Fibroblast of the conjunctiva (primary cell): ENCODE measurements at regions not wholly inside any gene's neighbourhood (a gene's known extent, or its start where the extent isn't known, plus 50 kb on each side); places are given as distances from the start of the nearest gene placed in this dataset.

Source experiments
- DNase-seq: peaks from one replicate; pipeline ENCODE4 v3.0.0-alpha.2; 2010; ENCODE audit warnings: low read depth

DNA sequence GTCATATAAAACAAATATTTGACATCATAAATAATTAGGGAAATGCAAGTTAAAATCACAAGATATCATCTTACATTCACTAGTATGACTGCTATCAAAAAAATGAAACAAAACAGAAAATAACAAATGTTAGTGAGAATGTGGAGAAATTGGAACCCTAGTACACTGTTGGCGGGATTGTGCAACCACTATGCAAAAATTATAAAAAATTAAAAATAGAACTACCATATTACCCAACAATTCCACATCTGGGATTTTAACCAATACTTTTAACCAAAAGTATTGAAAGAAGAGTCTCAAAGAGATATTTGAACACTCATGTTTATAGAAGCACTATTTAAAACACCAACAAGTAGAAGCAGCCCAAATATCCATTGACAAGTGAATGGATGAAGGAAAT lies 797.2 kb upstream of the ADAMTS5 start:
- DNase-seq, result no peak

GRCh38 chr21:27761623-27762022 lies 794.7 kb upstream of the ADAMTS5 start:
- DNase-seq, result no peak

DNA sequence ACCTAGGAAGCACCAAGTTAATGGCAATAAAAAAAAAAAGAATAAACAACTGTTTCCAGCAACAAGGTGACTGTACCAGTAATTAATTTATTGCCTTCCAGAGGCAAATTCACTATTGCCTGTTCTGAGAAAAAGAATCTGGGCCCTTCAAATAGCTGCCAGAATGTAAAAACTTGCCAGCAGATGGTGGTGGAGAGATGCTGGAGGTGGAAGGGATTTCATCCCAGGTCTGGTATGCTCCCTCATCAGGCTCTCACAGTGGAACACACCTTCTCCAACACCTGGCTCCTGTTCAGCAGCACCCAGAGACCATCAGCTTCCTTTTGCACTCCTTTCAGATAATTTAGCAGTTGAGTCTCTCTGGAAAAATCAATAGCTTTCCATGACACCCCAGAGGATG lies 792.9 kb upstream of the ADAMTS5 start:
- no peak for DNase-seq

DNA sequence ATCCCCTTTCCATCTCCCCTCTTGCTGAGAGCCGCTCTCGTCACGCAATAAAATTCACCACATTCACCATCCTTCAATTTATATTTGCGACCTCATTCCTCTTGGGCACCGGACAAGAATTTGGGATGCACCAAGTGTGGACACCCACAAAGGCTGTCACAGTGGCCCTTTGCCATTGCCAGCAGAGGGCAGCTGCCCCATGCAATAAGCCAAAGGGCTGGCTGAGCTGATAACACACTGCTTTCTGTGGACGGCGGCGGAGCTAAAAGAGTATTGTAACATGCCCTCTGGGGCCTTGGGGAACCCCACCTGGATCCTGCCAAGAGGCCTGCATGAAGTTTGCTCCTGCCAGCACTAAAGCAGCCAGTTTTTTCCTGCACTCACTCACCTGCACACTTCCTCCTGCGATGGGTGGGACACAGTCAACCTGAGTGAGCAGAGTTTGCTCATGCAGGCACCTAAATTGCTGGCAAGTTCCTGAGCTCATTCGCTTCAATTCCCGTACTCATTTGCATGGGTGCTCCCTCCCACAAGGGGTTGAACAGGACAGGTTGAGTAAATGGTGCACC lies 792.3 kb upstream of the ADAMTS5 start:
- no peak for DNase-seq

GRCh38 chr21:27756191-27756590 lies 789.3 kb upstream of the ADAMTS5 start:
- no peak for DNase-seq

GRCh38 chr21:27743971-27744564 lies 777.2 kb upstream of the ADAMTS5 start:
- DNase-seq, result no peak

GRCh38 chr21:27741736-27742135 lies 774.8 kb upstream of the ADAMTS5 start:
- peak; percentile 64 for DNase-seq

GRCh38 chr21:27740084-27740483 lies 773.2 kb upstream of the ADAMTS5 start:
- no peak for DNase-seq

GRCh38 chr21:27739187-27739586 lies 772.3 kb upstream of the ADAMTS5 start:
- no peak for DNase-seq

GRCh38 chr21:27735699-27736098 lies 768.8 kb upstream of the ADAMTS5 start:
- no peak for DNase-seq

- DNase-seq, result peak; percentile 49
These were observed 767.3 kb upstream of the ADAMTS5 start for GRCh38 chr21:27734146-27734545.

GRCh38 chr21:27725916-27726315 lies 759.0 kb upstream of the ADAMTS5 start:
- no peak for DNase-seq

DNA sequence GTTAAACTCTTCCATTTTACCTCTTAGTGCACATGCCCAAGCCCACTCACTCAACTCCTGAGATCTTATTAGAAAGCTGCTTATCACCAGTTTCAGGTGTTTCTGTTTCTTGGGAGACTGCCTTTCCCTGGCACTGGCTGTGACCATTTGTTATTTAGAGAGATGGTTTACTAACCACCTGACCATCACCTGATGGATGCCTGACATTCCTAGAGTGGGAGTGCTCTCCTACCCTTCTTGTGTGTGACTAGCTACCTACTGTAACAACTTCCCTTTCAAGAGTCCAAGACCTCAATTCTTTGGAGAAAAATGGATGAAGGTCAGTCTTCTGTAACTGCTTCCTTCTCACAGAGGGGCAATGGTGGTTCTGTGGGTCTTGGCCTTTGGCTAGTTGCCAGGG lies 755.2 kb upstream of the ADAMTS5 start:
- no peak for DNase-seq

GRCh38 chr21:27721675-27722074 lies 754.8 kb upstream of the ADAMTS5 start:
- no peak for DNase-seq

- DNase-seq, result no peak
These were observed 752.3 kb upstream of the ADAMTS5 start for GRCh38 chr21:27719226-27719625.

- no peak for DNase-seq
These were observed 748.2 kb upstream of the ADAMTS5 start for GRCh38 chr21:27715131-27715530.

- DNase-seq, result no peak
These were observed 746.5 kb upstream of the ADAMTS5 start for GRCh38 chr21:27713154-27714109.

- no peak for DNase-seq
These were observed 737.8 kb upstream of the ADAMTS5 start for GRCh38 chr21:27704567-27705166.

DNA sequence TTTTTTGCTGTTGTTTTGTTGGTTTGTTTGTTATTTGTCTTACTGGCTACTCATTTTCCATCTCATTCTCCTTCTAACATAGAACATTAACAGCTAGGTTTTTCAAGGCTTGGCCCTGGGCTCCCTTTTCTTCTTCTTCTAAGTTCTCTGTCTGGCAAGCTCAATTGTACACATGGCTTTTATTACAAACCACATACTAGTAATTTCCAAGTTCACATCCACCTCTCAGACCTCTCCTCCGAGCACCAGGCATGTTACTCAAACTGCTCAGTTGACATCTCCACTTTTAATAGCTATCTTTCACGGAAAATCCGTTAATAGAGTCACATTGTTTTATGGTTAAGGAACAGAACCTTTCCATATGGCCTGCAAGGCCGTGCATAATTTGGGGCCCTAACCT lies 736.9 kb upstream of the ADAMTS5 start:
- peak; percentile 48 for DNase-seq

DNA sequence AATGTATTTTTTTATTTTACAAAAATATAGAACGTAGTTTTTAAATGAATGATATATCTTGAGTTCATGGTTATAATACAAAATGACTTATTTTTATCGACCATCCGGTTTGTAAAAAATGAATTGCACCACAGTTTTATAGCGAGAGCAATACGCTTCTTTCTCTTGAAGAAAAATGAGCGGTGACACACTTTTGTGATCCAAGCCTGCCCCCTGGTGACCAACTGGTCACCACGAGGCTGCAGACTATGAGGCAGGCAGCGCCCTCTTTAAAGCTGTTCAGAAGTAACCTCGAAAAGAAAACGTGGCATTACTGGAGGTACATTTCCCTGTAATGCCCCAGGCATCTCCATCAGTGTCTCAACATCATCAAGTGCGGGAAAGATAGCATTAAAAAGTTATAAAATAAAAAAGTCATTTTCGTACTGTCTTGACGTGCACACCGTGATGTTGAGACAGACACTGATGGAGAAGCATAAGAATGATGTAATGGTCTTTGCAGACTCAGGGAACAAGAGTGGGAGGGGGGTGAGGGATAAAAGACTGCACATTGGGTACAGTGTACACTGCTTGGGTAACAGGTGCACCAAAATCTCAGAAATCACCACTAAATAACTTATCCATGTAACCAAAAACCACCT lies 734.2 kb upstream of the ADAMTS5 start:
- DNase-seq, result peak; percentile 83

- no peak for DNase-seq
These were observed 728.4 kb upstream of the ADAMTS5 start for GRCh38 chr21:27695246-27695645.

DNA sequence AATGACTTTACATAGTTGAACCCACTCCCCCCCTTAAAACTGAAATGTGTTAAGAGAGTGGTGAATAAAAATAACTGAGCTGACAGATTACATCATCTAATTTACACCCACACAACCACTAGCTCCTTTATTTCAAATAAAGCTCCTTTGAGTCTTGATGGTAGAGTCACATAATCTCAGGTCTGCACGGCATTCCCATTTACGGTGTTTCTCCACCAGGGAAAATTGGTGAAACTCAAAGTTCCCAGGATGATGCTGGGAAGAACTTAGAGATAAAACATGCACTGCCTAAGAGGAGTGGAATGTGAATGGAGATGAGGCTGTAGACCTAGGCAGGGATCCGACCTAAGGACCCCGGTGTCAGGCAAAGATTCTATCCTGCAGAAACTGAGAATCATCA lies 727.8 kb upstream of the ADAMTS5 start:
- DNase-seq, result no peak
